HG02763 (cell line): ENCODE measurements at regions not wholly inside any gene's neighbourhood (a gene's known extent, or its start where the extent isn't known, plus 50 kb on each side); places are given as distances from the start of the nearest gene placed in this dataset.

Source experiments
- ATAC-seq: cut with Tn5 transposase; IDR thresholded peaks from one replicate; pipeline ENCODE4 v1.9.1; 2021; ENCODE audit warnings: mild to moderate bottlenecking, moderate library complexity; ENCODE audit not compliant: unreplicated experiment

- ATAC-seq = no peak
Observed at GRCh38 chr11:23232652-23233051, 372.4 kb upstream of the CCDC179 start.

DNA sequence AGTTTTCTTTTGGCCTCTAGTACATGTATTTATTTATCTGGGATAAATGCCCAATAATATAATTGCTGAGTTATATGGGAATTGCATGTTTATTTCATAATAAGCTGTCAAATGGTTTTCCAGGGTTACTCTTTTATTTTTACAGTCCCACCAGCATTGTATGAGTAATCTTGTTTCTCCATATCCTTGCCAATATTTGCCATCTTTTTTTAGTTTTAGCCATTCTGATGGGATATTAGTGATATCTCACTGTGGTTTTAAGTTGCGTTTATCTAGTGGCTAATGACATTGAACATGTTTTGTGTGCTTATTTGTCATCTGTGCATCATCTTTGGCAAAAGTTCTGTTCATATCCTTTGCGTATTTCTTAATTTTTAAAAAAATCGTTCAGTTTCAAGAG lies 372.8 kb upstream of the CCDC179 start:
- no peak for ATAC-seq

DNA sequence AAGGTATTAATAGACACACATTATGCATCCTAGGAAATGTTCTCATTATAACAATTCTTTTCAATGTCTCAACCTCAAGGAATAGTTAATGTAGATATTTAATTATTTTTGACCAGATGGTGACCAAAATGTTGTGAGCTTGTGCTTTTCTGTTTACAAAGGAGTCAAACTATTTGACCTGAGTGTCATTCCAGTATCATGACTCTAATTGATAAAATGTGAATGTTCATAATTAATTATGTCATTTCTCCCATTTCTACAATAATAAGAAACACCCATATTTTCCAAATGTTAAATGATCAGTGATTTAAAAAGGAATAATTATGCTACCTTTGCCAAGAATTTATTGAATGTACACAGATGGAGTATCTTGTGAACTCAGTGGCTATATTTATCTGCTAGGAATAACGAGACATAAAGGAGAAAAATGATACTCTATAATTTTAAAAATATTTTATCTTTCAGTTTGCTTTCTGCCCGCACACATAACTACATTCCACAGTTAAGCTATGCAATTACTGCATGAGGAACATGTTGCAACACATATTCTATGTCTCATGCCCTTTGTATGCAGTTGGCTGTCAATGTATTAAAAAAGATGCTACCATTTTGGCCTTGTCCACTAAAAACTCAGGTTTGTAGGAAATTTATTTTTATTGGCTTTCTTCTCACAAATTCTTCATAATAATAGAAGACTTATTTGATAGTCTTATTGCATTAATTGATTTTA lies 376.7 kb upstream of the CCDC179 start:
- no peak for ATAC-seq

- ATAC-seq = no peak
Observed at GRCh38 chr11:23252426-23252825, 392.2 kb upstream of the CCDC179 start.

DNA sequence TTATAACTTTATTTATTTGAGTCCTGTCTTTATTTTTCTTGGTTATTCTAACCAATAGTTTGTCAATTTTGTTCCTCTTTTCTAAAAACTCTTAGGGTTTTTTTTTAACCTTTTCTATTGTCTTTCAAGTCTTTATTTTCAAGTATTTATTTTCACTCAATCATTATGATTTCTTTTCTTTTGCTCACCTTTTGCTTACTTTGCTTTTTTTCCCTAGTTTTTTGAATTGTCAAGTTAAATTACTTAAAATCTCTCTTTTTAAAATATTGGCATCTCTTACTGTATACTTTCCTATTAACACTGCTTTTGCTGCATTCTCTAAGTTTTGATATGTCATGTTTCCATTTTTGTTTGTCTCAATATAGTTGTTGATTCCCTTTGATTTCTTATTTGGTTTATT lies 396.8 kb upstream of the CCDC179 start:
- no peak for ATAC-seq

- no peak for ATAC-seq
Observed at GRCh38 chr11:23257556-23257955, 397.3 kb upstream of the CCDC179 start.

GRCh38 chr11:23263466-23263865 lies 403.2 kb upstream of the CCDC179 start:
- no peak for ATAC-seq

DNA sequence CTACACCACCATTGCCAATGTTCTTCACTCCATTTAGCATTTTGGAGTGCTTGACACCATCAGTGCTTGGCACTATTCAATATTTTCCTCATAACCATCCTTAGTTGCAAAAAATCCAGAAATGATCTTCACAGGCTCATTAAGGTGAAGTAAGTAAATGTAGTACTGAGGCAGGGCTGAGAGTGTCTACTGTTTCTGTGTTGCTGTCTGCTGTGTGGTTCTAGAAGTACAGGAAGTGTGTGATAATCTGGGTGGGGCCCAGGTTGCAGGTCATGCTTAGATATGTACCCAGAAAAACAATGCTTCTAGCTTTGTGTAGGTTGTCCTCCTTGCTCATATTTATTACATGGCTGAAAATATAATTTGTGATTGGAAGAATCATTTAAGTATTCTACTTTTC lies 411.8 kb upstream of the CCDC179 start:
- ATAC-seq = no peak

- no peak for ATAC-seq
Observed at GRCh38 chr11:23278121-23278520, 417.8 kb upstream of the CCDC179 start.

- no peak for ATAC-seq
Observed at GRCh38 chr11:23280088-23280487, 419.8 kb upstream of the CCDC179 start.

GRCh38 chr11:23283666-23284065 lies 423.4 kb upstream of the CCDC179 start:
- no peak for ATAC-seq

GRCh38 chr11:23284631-23285030 lies 424.4 kb upstream of the CCDC179 start:
- ATAC-seq = no peak

DNA sequence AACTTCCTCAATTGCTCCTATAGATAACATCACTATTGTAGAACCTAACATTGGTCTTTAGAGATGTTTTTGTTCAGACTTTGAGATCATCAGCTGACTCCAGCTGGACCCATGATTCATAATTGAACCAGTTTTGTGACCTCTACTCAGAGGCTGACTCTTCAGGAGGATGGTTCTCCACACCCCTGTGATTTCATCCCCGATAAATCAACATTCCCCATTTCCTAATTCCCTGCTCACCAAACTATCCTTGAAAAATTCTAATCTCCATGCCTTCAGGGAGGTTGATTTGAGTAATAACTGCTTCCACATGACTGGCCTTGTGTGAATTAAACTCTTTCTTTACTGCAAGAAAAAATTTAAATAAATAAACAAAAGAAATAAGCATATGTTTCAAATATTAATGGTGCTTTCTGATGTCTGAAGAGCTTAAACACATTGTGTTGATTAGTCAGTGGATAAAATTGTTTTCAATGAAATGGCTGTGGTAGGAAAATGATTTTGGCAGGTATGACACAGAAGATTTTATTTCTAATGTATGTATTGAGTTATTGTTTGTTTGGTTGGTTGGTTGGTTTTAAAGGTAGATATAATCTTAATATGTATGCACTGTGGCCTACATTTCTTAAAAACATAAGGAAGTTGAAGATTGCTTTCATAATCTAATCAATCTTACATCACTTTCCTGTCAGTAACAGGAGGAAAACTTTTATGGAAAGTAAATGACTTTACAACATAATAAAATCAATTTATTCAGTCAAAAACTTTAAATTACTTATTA lies 427.9 kb upstream of the CCDC179 start:
- no peak for ATAC-seq

DNA sequence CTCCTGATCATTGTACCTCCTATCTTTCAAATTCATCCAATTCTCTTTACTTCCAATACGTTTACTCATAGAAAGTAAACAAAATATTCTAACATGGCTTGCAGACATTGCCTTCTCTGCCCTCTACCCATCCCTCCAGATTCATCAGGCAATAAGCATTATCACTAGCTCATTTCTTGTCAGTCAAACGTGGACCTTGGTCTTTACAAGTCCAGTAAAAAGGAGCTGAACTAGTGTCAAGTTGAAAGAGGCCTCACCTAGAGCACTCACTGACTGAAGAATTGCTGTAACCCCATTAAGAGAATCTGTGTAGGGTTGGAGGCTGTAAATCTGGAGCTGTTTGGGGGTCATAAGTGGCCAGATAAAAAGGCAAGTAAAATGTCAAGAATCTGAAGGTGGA lies 435.0 kb upstream of the CCDC179 start:
- no peak for ATAC-seq

DNA sequence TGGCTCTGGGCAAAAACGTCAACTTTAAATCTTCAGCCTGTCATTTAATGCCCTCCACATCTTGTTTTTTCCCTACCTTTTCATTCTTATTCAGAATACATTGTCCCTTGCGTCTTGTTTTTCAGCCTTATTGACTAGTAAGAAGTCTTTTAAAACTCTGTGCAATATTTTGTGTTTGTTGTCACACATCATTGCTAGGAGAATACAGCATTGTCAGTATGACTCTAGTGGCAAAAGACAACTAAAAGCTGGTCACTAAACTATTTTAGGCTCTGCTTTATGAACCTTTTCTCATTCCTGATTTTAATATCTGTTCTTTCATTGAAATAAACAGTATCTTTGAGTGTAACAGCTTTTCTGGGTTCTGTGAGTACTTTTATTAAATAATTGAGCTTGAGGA lies 447.8 kb upstream of the CCDC179 start:
- no peak for ATAC-seq

DNA sequence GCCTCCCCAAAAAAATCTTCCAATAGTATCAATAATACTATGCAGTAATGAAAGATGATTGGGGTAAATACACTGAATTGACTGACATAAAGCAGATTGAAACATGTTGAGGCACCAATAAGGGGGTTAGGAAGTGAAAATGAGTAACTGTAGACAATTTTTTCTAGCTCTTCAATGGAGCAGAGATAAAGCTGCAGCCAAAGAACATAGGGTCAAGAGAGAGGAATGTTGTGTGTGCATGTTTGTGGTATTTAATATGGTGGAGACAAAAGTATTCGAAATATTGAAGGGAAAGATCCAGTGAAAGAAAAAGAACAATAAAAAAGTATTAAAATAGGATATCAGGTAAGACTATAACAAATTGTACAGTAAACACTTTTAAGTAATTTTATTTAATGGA lies 450.0 kb upstream of the CCDC179 start:
- ATAC-seq = no peak

DNA sequence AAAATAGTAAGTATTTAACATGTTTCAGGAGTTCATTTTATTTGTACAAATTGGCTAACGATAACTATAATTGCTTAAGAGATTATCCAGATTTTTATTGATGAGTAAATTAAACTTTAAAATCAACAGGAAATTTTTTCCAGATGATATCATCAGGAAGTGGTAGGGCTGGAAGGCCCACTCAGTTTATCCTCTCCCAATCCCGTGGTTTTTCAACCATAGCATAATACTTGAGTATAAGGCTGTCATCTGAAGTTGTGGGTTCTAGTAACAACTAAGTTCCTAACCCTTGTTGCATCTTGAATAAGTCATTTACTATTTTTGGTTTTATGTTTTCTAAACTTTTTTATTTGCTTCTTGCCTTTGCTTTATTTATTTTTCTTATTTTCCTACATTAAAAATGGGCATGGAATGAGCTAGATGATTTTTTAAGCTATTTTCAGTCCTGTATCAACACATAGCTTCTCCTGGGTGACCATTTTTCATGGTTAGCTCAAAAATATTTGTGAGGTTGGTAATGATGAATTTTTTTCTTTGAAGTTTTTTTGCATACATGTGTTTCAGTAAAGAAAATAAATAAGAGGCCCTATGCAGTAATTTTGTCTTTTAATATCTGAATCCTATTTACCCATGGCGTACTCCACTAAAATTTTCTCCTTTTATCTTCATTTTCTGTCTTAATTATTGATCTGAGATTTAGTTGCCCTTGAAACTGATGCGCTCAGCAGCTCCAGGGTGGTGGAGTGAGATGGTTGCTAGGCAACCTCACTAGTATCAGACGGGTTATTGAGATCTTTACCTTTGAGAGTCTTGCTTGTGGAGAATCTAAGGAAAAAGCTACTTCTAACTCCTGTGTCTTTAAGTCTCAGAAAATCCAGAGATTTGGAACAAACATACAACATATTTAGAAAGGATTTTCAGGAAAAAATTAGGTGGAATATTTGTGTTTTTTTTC lies 452.0 kb upstream of the CCDC179 start:
- no peak for ATAC-seq

- no peak for ATAC-seq
Observed at GRCh38 chr11:23313001-23313400, 452.7 kb upstream of the CCDC179 start.

- ATAC-seq = no peak
Observed at GRCh38 chr11:23314162-23314561, 453.9 kb upstream of the CCDC179 start.

DNA sequence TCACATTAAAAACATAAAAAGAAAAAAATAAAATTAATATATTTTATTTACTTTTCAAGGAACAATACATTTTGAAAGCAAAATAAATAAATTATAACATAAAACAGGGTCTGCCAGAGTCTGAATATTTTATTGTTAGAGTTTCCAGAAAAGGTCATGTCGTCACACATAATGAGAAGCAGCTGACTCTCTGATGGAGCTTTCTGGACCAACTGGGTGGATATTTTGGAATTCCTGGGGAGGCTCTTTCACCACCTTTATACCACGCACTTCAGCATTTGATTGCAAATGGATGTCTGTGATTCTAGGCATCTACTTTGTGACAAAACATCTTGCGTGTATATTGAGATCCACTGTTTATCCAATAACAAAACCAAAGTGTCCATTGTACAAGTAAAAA lies 455.0 kb upstream of the CCDC179 start:
- no peak for ATAC-seq

DNA sequence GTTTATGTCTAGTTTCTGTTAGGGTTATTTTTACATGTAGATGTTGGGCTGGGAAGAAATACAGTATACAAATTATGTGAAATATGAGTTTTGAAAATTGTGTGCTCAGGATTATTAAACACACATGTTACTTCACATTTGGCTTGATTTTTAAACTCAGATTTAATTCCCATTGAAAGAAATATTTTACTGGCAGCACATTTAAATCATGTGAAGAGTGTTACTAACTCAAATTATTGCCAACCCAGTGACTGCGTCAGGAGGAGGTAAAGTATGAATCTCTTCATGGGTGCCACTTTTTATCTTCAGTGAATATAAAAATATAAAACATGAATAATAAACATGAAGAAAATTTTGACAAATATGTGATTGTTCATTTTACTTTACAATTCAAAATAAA lies 457.5 kb upstream of the CCDC179 start:
- ATAC-seq = no peak
